HPDE6-E6E7 (cell line): ENCODE measurements at regions not wholly inside any gene's neighbourhood (a gene's known extent, or its start where the extent isn't known, plus 50 kb on each side); places are given as distances from the start of the nearest gene placed in this dataset.

Experiments
- DNase-seq: peaks from one replicate; pipeline ENCODE4 v3.0.0; 2011; ENCODE audit warnings: missing footprints; ENCODE audit errors: extremely low spot score

DNA sequence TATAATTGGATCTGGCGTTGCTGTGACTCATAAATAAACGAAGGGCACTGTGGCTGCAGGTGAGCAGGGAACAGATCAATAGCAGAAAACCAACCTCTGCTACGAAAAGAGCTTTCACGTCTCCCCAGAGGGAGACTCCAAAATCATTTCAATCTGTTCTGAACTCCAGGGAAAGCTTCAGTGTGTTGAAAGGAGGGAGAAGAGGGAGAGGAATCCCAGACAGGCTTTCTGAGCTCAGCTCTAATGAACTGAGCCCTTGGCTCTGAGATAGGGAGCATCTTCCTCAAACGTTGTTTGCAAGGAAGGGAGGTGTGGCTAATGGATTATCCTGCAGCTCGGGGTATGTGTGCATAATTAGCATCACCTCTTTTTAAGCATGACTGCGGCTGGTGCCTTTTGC lies 288.0 kb upstream of the IRX4 start:
- DNase-seq: no peak

DNA sequence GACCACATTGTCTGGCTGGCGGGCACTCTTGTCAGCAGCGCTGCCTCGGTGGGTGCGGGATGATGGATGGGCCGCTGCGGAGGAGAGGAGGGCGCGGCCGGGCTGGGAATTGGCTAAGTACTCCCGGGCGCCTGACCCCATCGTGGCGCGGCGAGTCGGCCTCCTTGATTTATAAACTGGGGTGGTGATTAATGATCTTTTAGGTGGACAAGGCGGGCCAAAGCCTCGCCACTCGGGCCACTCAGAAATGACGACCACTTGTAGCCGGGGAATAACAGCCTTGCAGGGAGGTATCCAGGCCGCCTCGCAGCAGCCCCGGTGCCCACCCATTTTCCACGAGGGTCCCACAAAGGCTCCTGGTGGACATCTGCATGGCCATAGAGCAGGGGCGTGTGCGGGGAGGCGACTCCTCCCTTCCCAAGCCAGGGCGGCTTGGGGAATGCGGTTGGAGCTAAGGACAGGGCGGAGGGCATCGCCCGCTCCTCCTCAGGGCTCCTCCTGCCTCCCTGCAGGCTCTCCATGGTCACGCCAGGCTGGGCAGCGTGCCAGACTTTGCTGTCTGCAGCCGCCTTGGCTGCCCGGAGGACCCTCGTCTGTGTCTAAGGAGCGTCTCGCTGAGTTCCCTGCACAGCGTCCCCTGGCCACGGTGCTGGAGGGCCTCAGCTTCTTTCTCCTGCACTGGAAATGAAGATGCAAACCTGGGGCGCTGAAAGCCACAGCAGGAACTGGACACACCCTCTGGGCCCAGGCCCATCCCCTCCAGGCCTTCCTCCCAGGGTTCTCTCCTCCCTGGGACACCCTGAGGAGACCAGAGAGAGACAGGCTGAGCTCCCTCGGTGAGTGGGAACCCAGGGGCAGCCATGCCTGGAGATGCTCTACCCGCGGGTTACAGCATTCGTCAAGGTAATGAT lies 287.4 kb upstream of the IRX4 start:
- no peak for DNase-seq

DNA sequence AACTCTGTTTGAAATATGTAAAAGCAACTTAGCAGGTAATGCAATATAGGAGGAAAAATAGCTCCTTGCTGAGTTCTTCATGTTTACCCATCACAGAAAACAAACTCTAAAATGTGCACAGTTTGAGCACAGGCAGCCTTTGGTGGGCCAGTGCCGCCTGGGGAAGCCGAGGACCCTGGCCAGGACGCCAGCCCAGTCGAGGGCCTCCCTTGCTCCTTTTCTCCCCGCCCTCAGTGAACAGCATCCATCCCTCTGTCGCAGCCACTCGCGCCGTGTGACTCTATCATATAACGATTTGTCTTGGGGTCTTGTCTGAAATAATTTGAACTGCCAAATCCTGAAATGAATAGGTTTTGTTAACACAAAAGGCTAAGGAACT lies 286.7 kb upstream of the IRX4 start:
- no peak for DNase-seq

DNA sequence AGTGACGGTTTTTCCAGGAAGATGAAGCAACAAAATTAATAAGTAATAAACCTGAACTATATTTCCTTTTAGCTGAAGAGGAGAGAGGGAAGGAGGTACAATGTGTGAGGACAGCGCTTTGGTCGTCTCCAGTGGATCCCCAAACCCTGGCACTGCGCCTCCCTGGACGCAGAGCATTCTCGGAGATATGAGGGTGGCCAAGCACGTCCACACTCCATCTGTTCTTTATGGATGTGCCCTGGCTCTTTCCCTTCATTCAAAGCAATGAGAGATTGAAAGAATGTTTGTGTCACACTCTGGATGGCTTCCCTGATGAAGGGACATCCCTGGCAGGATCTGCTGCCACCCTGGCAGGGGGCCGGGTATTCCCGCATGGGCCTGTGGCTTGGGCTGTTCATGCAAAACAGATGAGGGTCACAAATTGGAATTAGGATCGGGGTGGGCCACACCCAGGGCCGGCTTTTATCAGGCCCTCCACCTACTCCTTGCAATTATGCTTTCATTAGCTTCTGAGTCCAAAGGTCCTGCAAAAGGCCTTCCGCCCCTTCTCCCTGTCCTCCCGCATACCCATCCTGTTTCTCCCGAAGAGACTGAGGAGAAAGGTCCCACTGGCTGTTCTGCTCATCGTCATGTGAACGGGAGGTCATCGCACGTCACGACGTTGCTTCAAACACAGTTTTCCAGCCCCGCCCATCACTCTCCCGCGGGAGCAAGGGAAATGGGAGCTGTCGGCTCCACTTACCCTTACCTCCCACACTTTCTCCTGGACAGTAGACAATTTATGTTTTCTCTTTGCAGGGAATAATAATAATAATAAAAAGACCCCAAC lies 286.1 kb upstream of the IRX4 start:
- no peak for DNase-seq

DNA sequence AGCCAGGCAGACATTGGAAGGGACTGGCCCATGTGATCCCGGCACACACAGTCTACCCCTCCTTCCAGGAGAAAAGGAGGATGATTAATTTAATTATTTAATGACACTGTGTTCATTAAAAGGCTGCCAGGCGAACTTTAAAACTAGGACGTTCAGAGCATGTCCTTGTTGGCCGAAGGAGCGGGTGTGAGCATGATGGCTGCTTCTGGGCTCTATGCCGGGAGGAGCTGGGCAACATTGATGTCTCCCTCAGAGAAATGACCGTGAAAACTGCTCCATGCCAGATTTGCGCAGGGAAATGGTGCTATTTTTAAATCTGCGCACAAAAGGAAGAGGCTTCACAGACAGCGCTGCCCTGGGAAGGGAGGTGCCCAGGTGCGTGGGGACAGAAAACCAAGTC lies 284.9 kb upstream of the IRX4 start:
- no peak for DNase-seq

DNA sequence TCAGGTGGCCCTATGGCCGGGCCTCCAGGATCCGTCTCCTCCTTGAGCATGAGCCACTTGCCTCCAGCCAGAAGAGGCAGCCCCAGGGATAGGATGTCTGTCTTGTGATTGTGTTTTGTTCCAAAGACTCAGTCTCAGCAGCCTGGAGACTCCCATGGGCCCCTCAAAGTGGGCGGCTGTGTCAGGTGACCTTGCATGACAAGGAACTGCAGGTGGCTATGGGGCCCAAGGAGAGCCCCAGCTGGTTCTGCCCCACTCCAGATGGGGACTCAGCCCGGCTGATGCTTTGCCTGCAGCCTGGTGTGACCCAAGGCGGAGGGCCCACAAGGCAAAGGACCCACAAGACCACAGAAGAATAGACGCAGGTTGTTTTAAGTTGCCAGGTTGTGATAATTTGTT lies 284.3 kb upstream of the IRX4 start:
- DNase-seq: no peak

DNA sequence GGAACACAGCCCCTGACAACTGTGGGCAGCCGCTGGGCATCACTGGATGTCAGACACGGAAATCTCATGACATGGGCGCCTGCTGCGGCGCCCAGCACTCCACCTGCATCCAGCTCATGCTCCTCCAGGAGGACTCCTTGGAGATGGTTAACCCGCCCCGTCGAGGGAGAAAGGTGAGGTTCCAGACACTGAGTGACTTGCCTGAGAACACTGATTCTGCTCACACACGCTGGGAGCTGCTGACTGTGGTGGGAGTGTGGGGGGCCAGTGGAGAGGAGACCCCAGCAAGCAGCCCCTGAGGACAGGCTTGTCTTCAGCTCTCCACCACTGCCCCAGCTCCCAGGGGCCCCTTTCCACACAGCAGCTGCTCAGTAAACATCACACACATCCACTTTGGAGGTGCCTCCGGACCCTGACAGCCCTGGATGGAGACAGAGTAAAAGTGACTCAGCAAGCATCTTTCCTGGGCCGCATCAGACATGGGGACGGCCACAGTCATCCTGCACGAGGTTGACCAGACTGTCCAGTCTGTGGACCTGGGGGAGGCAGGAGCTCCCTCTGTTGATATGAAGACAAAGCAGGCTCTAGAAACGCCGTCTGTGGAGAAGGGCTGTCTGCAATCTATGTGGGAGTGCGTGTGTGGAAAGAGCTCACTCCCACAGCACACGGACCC lies 283.7 kb upstream of the IRX4 start:
- DNase-seq: no peak

DNA sequence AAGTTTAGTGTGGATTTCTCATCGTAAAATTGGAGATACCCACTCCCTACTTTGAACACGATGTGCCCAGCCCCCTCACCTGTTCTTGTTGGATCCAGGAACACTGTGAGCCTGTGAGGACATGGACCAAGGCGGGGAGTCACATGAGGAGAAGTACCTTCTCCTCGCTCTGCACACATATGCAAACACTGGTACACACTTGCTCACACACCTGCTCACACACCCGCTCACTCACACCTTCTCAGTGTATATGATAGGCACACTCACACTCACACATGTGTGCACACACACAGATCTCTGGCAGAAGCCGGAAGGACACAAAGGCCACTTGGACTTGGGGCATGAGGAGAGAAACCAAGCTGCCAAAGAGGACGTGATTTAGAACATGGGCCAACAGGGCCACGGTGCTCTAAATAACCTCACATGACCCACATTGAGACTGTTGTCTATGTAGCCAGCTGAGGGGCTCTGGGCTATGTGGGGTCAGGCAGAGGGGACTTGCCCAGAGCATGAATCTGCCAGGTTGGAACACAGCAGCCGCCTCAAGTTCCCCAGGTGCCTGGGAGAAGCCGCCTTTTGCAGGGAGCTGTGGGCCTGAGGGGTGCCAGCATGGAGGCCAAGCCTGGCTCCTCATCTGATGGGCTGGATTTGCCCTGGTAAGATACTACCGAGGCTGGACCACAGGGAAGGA lies 283.0 kb upstream of the IRX4 start:
- DNase-seq: no peak

DNA sequence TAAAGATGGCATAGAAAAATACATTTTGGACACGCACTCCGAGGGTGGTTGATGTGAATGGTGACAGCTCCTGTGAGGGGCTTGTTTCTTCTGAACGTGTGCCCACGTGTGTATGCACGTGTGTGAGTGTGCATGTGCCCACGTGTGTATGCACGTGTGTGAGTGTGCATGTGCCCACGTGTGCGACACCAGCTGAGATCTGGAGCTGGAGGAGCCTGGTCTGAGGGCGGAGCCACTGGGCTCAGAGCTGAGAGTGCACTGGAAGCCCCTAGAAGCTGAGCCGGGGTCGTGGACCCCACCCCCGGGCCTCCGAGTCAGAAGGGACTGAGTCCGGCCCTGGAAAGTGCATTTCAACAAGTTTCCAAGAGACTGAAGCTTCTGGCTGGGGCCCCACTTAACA lies 282.5 kb upstream of the IRX4 start:
- no peak for DNase-seq

DNA sequence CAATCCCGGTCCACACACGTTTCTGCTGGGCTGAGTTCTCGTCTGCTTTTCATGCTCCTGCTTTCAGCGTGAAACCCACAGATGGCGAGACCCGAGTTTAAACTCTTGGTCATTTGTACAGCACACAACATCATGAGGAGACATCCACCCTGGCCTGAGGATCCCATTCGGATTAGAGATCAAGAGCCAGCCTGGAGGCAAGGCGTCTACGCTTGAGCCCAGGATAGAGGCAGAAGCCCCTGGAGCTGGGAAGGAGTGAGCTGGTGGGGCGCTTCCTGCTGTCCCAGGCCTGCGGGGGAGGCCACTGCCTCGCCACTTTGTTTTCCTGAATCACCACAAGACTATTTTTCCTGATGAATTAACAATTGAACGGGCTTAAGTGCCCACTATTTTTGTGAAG lies 281.9 kb upstream of the IRX4 start:
- no peak for DNase-seq

DNA sequence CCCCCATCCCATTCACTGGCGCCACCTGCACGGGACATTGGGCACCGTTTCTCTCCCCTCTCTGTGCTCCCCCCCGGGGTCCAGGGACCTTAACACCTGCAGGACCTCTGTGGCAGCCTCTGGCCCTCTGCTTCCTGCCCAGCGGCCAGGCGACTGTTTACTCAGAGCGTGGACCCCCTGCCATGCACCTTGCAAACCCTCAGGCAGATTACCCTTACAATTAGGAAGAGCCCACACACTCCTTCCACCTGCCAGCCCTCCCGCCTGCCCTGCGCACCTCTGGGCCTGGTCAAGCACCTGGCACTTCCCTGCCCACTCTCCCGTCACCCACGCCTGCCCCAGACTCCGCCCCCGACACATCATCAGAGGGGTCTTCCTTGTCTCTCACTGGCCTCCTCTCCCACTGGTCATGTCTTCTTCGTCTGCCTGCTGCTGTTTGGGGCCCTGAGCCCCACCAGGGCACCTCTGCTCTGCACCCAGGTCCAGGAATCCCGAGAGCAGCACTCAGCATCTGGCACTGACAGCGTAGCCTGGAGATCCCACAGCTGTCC lies 281.3 kb upstream of the IRX4 start:
- DNase-seq: no peak

DNA sequence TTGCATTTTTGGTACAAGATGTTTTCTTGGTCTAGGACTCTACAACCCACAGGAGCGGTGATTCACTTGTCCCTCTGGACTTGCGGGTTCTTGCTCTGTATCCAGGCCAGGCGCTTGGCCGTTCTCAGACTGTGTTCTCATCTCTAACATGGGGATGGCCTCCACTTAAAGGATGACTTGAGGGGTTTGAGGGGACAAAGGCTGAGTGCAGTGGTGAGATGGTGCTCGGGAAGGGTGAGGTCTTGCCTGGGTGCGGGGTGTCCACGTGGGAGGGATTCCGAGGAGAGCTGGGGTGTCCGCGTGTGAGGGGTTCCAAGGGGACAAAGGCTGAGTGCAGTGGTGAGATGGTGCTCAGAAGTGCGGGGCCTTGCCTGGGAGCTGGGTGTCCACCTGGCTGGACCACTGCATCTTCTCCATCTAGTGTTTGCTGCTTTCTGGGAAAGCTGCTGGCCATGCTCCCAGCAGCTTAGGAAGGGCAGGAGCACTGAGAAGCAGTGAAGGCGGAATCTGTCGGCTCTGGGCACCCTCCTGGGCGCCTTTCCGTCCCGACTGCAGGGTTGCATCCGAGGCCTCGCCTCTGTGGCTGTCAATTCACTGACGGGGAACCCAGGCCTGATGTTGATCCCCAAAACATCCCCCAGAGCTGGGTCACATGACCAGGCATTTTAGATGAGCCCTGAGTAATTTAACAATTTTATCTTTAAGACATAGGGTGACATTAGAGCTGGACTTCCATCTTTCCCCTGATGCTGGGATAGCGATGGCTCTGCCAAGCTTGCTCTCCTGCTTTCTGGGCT lies 280.5 kb upstream of the IRX4 start:
- no peak for DNase-seq

DNA sequence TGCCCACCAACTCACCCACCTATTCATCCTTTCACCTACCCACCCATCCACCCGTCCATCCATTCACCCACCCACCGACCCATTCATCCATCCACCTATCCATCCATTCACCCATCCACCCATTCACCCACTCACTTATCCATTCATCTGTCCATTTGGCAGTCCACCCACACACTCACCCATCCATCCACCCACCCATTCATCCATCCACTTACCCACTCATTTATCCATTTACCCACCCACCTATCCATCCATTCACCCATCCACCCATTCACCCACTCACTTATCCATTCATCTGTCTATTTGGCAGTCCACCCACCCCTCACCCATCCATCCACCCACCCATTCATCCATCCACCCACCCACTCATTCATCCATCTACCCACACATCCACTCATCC lies 278.1 kb upstream of the IRX4 start:
- no peak for DNase-seq

DNA sequence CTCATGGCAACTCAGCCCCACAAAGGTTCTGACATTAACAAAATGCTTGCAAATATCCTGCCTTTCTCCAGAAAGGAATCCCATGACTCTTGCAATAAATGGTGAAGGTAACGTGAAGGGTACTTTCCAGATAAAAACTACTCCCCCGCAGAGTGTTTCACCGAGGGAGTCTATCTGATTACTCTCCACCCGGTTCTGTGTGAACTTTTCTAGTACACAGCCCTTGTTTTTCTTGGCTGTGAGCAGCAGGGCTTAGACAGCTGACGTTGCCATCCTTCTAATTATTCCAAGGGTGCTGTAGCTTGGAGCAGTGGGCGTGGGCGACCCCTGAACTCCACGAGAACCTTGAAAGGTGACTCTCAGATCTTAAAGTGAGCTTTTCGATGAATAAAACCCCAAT lies 276.0 kb upstream of the IRX4 start:
- DNase-seq: no peak

DNA sequence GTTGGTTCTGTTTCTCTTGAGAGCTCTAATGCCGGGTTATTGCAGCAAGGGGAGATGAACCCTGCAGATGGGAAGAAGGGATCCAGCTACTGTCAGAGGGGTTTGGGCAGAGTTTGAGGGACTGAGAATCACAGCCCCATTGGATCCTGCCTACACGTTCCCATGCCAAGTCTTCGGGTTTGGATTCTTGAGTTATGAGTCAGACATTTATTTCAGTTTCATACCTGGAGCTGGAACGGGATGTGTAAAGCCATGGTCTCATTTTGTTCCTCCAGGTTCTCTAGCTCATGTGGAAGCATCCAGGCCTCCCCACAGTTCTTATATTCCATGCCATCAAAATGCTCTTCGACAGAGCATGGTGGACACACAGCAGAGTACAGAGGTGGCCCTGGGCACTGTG lies 275.4 kb upstream of the IRX4 start:
- no peak for DNase-seq

DNA sequence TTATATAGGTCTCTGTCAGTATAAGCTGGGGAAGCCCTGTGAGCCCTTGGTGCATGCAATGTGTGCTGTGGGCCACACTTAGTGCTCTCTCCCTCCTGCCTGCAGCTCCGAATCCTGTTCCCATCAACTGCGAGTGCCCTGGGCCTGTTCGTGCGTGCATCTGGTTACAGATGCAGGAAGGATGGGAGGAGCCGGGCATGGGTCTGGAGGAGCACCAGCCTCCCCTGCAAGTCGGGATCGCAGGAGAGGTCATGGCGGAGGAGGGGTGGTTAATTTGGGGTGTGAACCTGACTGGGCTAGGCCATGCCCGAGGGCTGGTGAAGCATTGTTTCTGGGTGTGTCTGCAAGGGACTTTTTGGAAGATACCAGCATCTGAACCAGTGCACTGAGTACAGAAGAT lies 274.6 kb upstream of the IRX4 start:
- DNase-seq: no peak

DNA sequence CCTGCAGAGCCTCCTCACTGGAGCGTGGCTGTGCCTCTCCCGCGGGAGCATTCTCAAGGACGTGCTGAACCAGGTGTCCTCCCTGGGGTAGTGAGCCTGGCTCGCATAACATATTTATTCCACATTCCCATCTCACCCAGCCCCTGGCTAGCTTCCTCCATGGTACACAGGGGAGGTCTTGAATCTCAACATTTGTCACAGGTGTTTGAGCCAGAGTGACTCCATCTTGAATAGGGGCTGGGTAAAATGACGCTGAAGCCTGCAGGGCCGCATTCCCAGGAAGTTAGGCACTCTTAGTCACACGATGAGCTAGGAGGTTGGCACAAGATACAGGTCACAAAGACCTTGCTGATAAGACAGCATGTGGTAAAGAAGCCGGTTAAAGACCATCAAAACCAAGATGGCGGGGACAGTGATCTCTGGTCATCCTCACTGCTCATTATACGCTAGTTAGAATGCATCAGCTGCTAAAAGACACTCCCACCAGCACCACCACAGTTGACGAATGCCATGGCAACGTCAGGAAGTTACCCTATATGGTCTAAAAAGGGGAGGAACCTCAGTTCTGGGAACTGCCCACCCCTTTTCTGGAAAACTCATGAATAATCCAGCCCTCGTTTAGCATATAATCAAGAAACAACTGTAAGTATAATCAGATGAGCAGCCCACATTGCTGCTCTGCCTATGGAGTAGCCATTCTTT lies 273.8 kb upstream of the IRX4 start:
- no peak for DNase-seq

DNA sequence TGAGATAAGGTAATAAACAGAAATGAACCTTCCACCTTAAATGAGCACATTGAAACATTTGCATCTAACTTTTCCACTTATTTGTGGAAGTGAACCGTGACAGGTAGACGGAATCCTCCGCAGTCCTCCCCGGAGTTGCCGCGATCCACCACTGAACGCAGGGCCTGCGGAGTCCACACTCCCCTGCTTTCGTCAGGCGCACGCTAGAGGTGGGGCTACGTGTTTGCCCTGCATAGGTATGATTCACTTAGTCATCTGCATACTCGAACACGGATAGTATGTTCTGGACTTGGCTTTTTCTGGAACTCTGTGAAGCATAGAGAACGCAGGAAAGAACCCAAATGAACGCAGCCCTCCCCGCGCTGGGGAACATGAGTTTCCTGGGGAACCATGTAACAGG lies 272.8 kb upstream of the IRX4 start:
- no peak for DNase-seq

DNA sequence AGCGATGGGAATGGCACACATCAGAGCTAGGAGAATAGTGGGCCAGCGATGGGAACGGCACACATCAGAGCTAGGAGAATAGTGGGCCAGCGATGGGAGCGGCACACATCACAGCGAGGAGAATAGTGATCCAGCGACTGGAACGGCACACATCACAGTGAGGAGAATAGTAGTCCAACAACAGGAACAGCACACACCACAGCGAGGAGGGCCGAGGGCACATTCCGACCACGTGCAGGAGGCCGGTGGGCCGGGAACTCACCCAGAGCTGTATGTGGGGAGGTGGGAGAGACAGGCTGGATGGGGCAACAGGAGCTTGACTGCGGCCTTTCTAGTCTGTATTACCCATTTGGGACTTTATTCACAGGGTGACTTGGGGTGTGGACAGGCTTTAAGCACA lies 271.1 kb upstream of the IRX4 start:
- DNase-seq: no peak

DNA sequence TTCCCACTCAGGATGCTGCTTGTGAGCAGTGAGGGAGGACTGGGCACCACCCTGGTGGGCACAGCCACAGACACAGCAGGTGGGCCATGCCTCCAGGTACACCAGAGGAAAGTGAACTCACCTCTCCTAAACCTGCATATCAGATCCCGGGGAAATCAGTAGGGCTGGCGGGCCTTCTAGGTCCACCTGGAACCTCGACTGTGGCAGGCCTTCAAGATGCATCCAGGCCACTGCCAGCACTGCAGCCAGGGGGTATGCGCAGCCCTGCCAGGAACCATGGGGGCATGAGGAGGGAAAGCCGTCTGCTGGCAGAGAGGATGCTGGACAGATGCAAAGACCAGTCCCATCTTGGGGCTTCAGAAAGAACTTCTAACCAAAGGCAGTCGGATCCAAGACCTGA lies 270.6 kb upstream of the IRX4 start:
- no peak for DNase-seq
